ENCODE measurements at regions not wholly inside any gene's neighbourhood (a gene's known extent, or its start where the extent isn't known, plus 50 kb on each side); places are given as distances from the start of the nearest gene placed in this dataset.

GRCh38 chr5:38772471-38772870 is 73.3 kb upstream of the OSMR start:
- H3K27ac ChIP-seq: no peak overlapping the region
- WGBS, 5 donors: 89 to 98% (median 95%) methylated on average over 4 of the region's 4 CpGs
- peaks cover 0 to 2% (median 0%) of the 10 kb centered on the region in 4 donors for H3K9me3 ChIP-seq
- H3K36me3 ChIP-seq: no peaks in the 10 kb centered on the region
- DNase-seq: no peak
- TF ChIP-seq POLR2A (IDR thresholded peaks at IDR 0.05): no peak
- no peak for TF ChIP-seq EP300 (IDR thresholded peaks at IDR 0.05)
- no peak for TF ChIP-seq POLR2AphosphoS5 (IDR thresholded peaks at IDR 0.05)
- no peak for TF ChIP-seq CTCF (IDR thresholded peaks at IDR 0.05)
- H3K4me1 ChIP-seq: no peaks in the 10 kb centered on the region
- intact Hi-C loops (cut with DNase I; ENCODE audit: low total_unique reads): no loop called here
- no peak overlapping the region for H3K4me3 ChIP-seq
- H3K27me3 ChIP-seq: no peaks in the 10 kb centered on the region

- Histone ChIP-seq H3K27ac (no peak overlapping the region), H3K27me3 (no peaks in the 10 kb centered on the region), H3K4me3 (no peak overlapping the region), H3K9me3 (no peaks in the 10 kb centered on the region), H3K36me3 (no peaks in the 10 kb centered on the region), H3K4me1 (no peaks in the 10 kb centered on the region)
- no peak for DNase-seq
- TF ChIP-seq EP300 (IDR thresholded peaks at IDR 0.05) (no peak), CTCF (IDR thresholded peaks at IDR 0.05) (no peak), POLR2AphosphoS5 (IDR thresholded peaks at IDR 0.05) (no peak), POLR2A (IDR thresholded peaks at IDR 0.05) (no peak)
- intact Hi-C loops (cut with DNase I; ENCODE audit: low total_unique reads): no loop called here
- WGBS, 5 donors: 82 to 93% (median 90%) methylated on average over 5 of the region's 5 CpGs
Measured at GRCh38 chr5:38775218-38775840, 70.5 kb upstream of the OSMR start.

GRCh38 chr5:38776149-38776896 is 69.5 kb upstream of the OSMR start:
- TF ChIP-seq POLR2A (IDR thresholded peaks at IDR 0.05) (no peak), EP300 (IDR thresholded peaks at IDR 0.05) (no peak), CTCF (IDR thresholded peaks at IDR 0.05) (no peak), POLR2AphosphoS5 (IDR thresholded peaks at IDR 0.05) (no peak)
- Histone ChIP-seq H3K27ac (no peak overlapping the region), H3K4me3 (no peak overlapping the region), H3K9me3 (no peaks in the 10 kb centered on the region), H3K36me3 (no peaks in the 10 kb centered on the region), H3K27me3 (no peaks in the 10 kb centered on the region), H3K4me1 (no peaks in the 10 kb centered on the region)
- WGBS, 5 donors: 50 to 74% (median 69%) methylated on average over 6 of the region's 6 CpGs
- intact Hi-C loops (cut with DNase I; ENCODE audit: low total_unique reads): no loop called here
- DNase-seq: peak in 1 of 2 donors; percentile 51

- 39 to 82% (median 63%) methylated on average over 2 of the region's 2 CpGs for WGBS, 5 donors
- Histone ChIP-seq H3K9me3 (no peaks in the 10 kb centered on the region), H3K4me3 (no peak overlapping the region), H3K4me1 (peaks cover 0 to 2% (median under 1%) of the 10 kb centered on the region in 4 donors), H3K36me3 (no peaks in the 10 kb centered on the region), H3K27ac (no peak overlapping the region), H3K27me3 (no peaks in the 10 kb centered on the region)
- TF ChIP-seq POLR2AphosphoS5 (IDR thresholded peaks at IDR 0.05): no peak
- no peak for TF ChIP-seq CTCF (IDR thresholded peaks at IDR 0.05)
- no peak for TF ChIP-seq POLR2A (IDR thresholded peaks at IDR 0.05)
- TF ChIP-seq EP300 (IDR thresholded peaks at IDR 0.05): no peak
- intact Hi-C loops (cut with DNase I; ENCODE audit: low total_unique reads): no loop called here
- DNase-seq: no peak
Measured at GRCh38 chr5:38777111-38777510, 68.7 kb upstream of the OSMR start.
